Loucy (cell line): ENCODE measurements at regions not wholly inside any gene's neighbourhood (a gene's known extent, or its start where the extent isn't known, plus 50 kb on each side); places are given as distances from the start of the nearest gene placed in this dataset.

Source experiments
- EZH2phosphoT487 ChIP-seq: fragments of 200-600 bp; IDR thresholded peaks from 2 replicates; pipeline ENCODE4 v1.6.1; 2018; ENCODE audit warnings: antibody characterized with exemption, mild to moderate bottlenecking, moderate library complexity, borderline replicate concordance
- TF ChIP-seq, protein P1 (sequence below): fragments of 200-600 bp; sonication (generic); conservative IDR thresholded peaks from 2 replicates; pipeline ENCODE4 v1.5.1; 2014; ENCODE audit warnings: mild to moderate bottlenecking, antibody characterized with exemption, low read length

DNA sequence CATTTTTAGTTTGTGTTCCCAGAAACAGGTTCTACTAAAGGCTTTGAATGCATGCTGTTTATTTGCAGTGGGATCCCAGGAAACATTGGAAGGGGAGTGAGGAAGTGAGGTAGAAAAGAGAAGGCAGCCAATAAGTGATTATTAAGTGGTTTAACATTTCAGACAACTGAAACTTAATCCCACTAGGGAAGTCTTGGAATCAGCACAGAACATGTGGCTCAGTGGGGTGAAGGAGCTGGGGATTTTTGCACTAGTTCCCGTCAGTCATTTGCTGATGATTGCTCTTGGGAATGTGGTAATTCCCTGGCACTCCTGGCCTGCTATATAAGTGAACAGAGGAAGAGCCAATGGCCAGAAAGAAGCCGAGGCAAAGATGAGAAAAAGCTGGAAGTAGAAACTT lies 1053.0 kb upstream of the IGFBP7 start:
- TF ChIP-seq, protein P1, sequence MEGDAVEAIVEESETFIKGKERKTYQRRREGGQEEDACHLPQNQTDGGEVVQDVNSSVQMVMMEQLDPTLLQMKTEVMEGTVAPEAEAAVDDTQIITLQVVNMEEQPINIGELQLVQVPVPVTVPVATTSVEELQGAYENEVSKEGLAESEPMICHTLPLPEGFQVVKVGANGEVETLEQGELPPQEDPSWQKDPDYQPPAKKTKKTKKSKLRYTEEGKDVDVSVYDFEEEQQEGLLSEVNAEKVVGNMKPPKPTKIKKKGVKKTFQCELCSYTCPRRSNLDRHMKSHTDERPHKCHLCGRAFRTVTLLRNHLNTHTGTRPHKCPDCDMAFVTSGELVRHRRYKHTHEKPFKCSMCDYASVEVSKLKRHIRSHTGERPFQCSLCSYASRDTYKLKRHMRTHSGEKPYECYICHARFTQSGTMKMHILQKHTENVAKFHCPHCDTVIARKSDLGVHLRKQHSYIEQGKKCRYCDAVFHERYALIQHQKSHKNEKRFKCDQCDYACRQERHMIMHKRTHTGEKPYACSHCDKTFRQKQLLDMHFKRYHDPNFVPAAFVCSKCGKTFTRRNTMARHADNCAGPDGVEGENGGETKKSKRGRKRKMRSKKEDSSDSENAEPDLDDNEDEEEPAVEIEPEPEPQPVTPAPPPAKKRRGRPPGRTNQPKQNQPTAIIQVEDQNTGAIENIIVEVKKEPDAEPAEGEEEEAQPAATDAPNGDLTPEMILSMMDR: no peak
- no peak for TF ChIP-seq EZH2phosphoT487
